CD4-positive, alpha-beta T cell treated with Interleukin-12 subunit alpha and Interleukin-12 subunit beta, for 1 hour (primary cell): ENCODE measurements at regions not wholly inside any gene's neighbourhood (a gene's known extent, or its start where the extent isn't known, plus 50 kb on each side); places are given as distances from the start of the nearest gene placed in this dataset.
"Not testable (repeated sequence)": the region's sequence is repeated elsewhere in the genome, so short reads cannot be mapped to it uniquely, and the experiment has no call there.

Experiments
- DNase-seq: peaks from one replicate; pipeline ENCODE4 v3.0.0-alpha.2; 2020

- DNase-seq = no peak
Measured at GRCh38 chr2:236777408-236777807, 207.8 kb downstream of the ACKR3 start.

- no peak for DNase-seq
Measured at GRCh38 chr2:236781933-236782816, 212.6 kb downstream of the ACKR3 start.

- no peak for DNase-seq
Measured at GRCh38 chr2:236782938-236783337, 213.3 kb downstream of the ACKR3 start.

GRCh38 chr2:236783417-236784020 lies 213.9 kb downstream of the ACKR3 start:
- DNase-seq = no peak

- DNase-seq = no peak
Measured at GRCh38 chr2:236785611-236786057, 216.0 kb downstream of the ACKR3 start.

GRCh38 chr2:236786751-236787150 lies 217.1 kb downstream of the ACKR3 start:
- no peak for DNase-seq

- not testable (repeated sequence) for DNase-seq
Measured at GRCh38 chr2:236787376-236787775, 217.8 kb downstream of the ACKR3 start.

GRCh38 chr2:236787885-236788284 lies 218.3 kb downstream of the ACKR3 start:
- no peak for DNase-seq

- DNase-seq = no peak
Measured at GRCh38 chr2:236790963-236791362, 221.3 kb downstream of the ACKR3 start.

- DNase-seq = no peak
Measured at GRCh38 chr2:236793023-236794011, 223.7 kb downstream of the ACKR3 start.

GRCh38 chr2:236794176-236794957 lies 224.7 kb downstream of the ACKR3 start:
- no peak for DNase-seq

- DNase-seq = no peak
Measured at GRCh38 chr2:236795169-236795860, 225.7 kb downstream of the ACKR3 start.

GRCh38 chr2:236795861-236796219 lies 226.2 kb downstream of the ACKR3 start:
- no peak for DNase-seq

GRCh38 chr2:236796236-236796635 lies 226.6 kb downstream of the ACKR3 start:
- DNase-seq = no peak

GRCh38 chr2:236797411-236797810 lies 227.8 kb downstream of the ACKR3 start:
- DNase-seq = no peak

- DNase-seq = no peak
Measured at GRCh38 chr2:236798491-236798890, 228.9 kb downstream of the ACKR3 start.

- DNase-seq = no peak
Measured at GRCh38 chr2:236799391-236800026, 229.9 kb downstream of the ACKR3 start.

- DNase-seq = no peak
Measured at GRCh38 chr2:236802862-236803261, 233.2 kb downstream of the ACKR3 start.

- no peak for DNase-seq
Measured at GRCh38 chr2:236803621-236804020, 234.0 kb downstream of the ACKR3 start.

- DNase-seq = no peak
Measured at GRCh38 chr2:236805800-236806531, 236.3 kb downstream of the ACKR3 start.
